ENCODE measurements at regions not wholly inside any gene's neighbourhood (a gene's known extent, or its start where the extent isn't known, plus 50 kb on each side); places are given as distances from the start of the nearest gene placed in this dataset.

GRCh38 chr20:12875510-12875909, 133.3 kb upstream of the SPTLC3 start:
- no peak for DNase-seq

GRCh38 chr20:12882832-12883506, 125.8 kb upstream of the SPTLC3 start:
- DNase-seq = peak in 5 of 58 donors; percentile 2 to 29 (median 11)

GRCh38 chr20:12883507-12883885, 125.3 kb upstream of the SPTLC3 start:
- DNase-seq = no peak

GRCh38 chr20:12886618-12887363, 122.0 kb upstream of the SPTLC3 start:
- no peak for DNase-seq

GRCh38 chr20:12891643-12892042, 117.1 kb upstream of the SPTLC3 start:
- no peak for DNase-seq

GRCh38 chr20:12893019-12893418, 115.8 kb upstream of the SPTLC3 start:
- DNase-seq = no peak

GRCh38 chr20:12893653-12894052, 115.1 kb upstream of the SPTLC3 start:
- no peak for DNase-seq

- no peak for DNase-seq
These were observed 114.7 kb upstream of the SPTLC3 start for GRCh38 chr20:12894089-12894488.

- DNase-seq = no peak
These were observed 112.6 kb upstream of the SPTLC3 start for GRCh38 chr20:12896180-12896579.

GRCh38 chr20:12902992-12903391, 105.8 kb upstream of the SPTLC3 start:
- DNase-seq = no peak

- no peak for DNase-seq
These were observed 102.4 kb upstream of the SPTLC3 start for GRCh38 chr20:12906361-12906760.

GRCh38 chr20:12911372-12911771, 97.4 kb upstream of the SPTLC3 start:
- DNase-seq = no peak

GRCh38 chr20:12913781-12914443, 94.9 kb upstream of the SPTLC3 start:
- DNase-seq = no peak

- DNase-seq = no peak
These were observed 94.0 kb upstream of the SPTLC3 start for GRCh38 chr20:12914804-12915203.

- no peak for DNase-seq
These were observed 92.1 kb upstream of the SPTLC3 start for GRCh38 chr20:12916699-12917098.

GRCh38 chr20:12924126-12924525, 84.6 kb upstream of the SPTLC3 start:
- DNase-seq = no peak

- peak in 49 of 58 donors; percentile 3 to 75 (median 32) for DNase-seq
These were observed 83.5 kb upstream of the SPTLC3 start for GRCh38 chr20:12925210-12925755.

- peak in 1 of 58 donors; percentile 2 for DNase-seq
These were observed 82.6 kb upstream of the SPTLC3 start for GRCh38 chr20:12925863-12926793.

GRCh38 chr20:12927489-12927888, 81.3 kb upstream of the SPTLC3 start:
- no peak for DNase-seq

- no peak for DNase-seq
These were observed 80.4 kb upstream of the SPTLC3 start for GRCh38 chr20:12928358-12928754.

Data from anterior cingulate cortex (tissue), 58 donors.